Erythroblast (primary cell): ENCODE measurements at regions not wholly inside any gene's neighbourhood (a gene's known extent, or its start where the extent isn't known, plus 50 kb on each side); places are given as distances from the start of the nearest gene placed in this dataset.

Source experiments
- GATA1 ChIP-seq: IDR thresholded peaks from 2 replicates; pipeline ENCODE4 v1.6.1; 2011; ENCODE audit warnings: low read depth, mild to moderate bottlenecking, control low read depth, low read length, moderate library complexity
- POLR2A ChIP-seq: IDR thresholded peaks from 2 replicates; pipeline ENCODE4 v1.6.1; 2011; ENCODE audit warnings: mild to moderate bottlenecking, low read length

- TF ChIP-seq POLR2A (no peak), GATA1 (no peak)
These were observed 471.1 kb upstream of the MPDZ start for GRCh38 chr9:13750639-13751038.
